GM19397 (cell line): ENCODE measurements at regions not wholly inside any gene's neighbourhood (a gene's known extent, or its start where the extent isn't known, plus 50 kb on each side); places are given as distances from the start of the nearest gene placed in this dataset.
"Not testable (repeated sequence)": the region's sequence is repeated elsewhere in the genome, so short reads cannot be mapped to it uniquely, and the experiment has no call there.

Experiments used
- ATAC-seq: cut with Tn5 transposase; IDR thresholded peaks from one replicate; pipeline ENCODE4 v1.9.1; 2021; ENCODE audit warnings: mild to moderate bottlenecking, moderate library complexity; ENCODE audit not compliant: unreplicated experiment

GRCh38 chr4:159780196-159780922 lies 677.5 kb downstream of the RAPGEF2 start:
- ATAC-seq = no peak

- no peak for ATAC-seq
These were observed 685.0 kb downstream of the RAPGEF2 start for GRCh38 chr4:159787901-159788300.

GRCh38 chr4:159791334-159791733 lies 688.5 kb downstream of the RAPGEF2 start:
- ATAC-seq = no peak

- ATAC-seq = not testable (repeated sequence)
These were observed 701.7 kb downstream of the RAPGEF2 start for GRCh38 chr4:159804592-159804991.

GRCh38 chr4:159823743-159824142 lies 720.9 kb downstream of the RAPGEF2 start:
- no peak for ATAC-seq

- no peak for ATAC-seq
These were observed 725.8 kb downstream of the RAPGEF2 start for GRCh38 chr4:159828687-159829086.

GRCh38 chr4:159829184-159829583 lies 726.3 kb downstream of the RAPGEF2 start:
- no peak for ATAC-seq

GRCh38 chr4:159837071-159837470 lies 734.2 kb downstream of the RAPGEF2 start:
- ATAC-seq = no peak

- ATAC-seq = no peak
These were observed 752.9 kb downstream of the RAPGEF2 start for GRCh38 chr4:159855731-159856130.

- no peak for ATAC-seq
These were observed 753.6 kb downstream of the RAPGEF2 start for GRCh38 chr4:159856451-159856850.

- ATAC-seq = no peak
These were observed 756.8 kb downstream of the RAPGEF2 start for GRCh38 chr4:159859656-159860148.

- no peak for ATAC-seq
These were observed 758.1 kb downstream of the RAPGEF2 start for GRCh38 chr4:159860945-159861344.

- no peak for ATAC-seq
These were observed 761.5 kb downstream of the RAPGEF2 start for GRCh38 chr4:159864337-159864736.

GRCh38 chr4:159867673-159868072 lies 764.8 kb downstream of the RAPGEF2 start:
- no peak for ATAC-seq

- not testable (repeated sequence) for ATAC-seq
These were observed 766.1 kb downstream of the RAPGEF2 start for GRCh38 chr4:159868936-159869335.

- ATAC-seq = no peak
These were observed 768.3 kb downstream of the RAPGEF2 start for GRCh38 chr4:159871141-159871540.

- ATAC-seq = no peak
These were observed 778.3 kb downstream of the RAPGEF2 start for GRCh38 chr4:159881158-159881557.

GRCh38 chr4:159884989-159885388 lies 782.1 kb downstream of the RAPGEF2 start:
- no peak for ATAC-seq

GRCh38 chr4:159899596-159899995 lies 796.7 kb downstream of the RAPGEF2 start:
- no peak for ATAC-seq

- no peak for ATAC-seq
These were observed 797.7 kb downstream of the RAPGEF2 start for GRCh38 chr4:159900562-159900961.

- ATAC-seq = no peak
These were observed 799.8 kb downstream of the RAPGEF2 start for GRCh38 chr4:159902648-159903047.

- no peak for ATAC-seq
These were observed 802.0 kb downstream of the RAPGEF2 start for GRCh38 chr4:159904906-159905305.

GRCh38 chr4:159906051-159906450 lies 803.2 kb downstream of the RAPGEF2 start:
- no peak for ATAC-seq
